Sigmoid colon (tissue), 6 donors: ENCODE measurements at regions not wholly inside any gene's neighbourhood (a gene's known extent, or its start where the extent isn't known, plus 50 kb on each side); places are given as distances from the start of the nearest gene placed in this dataset.

Source experiments
- DNase-seq: peaks from one replicate; pipeline ENCODE4 v3.0.0-alpha.2; 2019
- H3K27ac ChIP-seq, 4 donors: fragments of 200-600 bp; sonication (generic); one replicate each; pipeline ENCODE4 v1.5.1; 2016 to 2019; ENCODE audit warnings: mild to moderate bottlenecking in 1 of 4
- H3K27me3 ChIP-seq, 3 donors: fragments of 200-600 bp; sonication (generic); one replicate each; pipeline ENCODE4 v1.5.1; 2019; ENCODE audit warnings: mild to moderate bottlenecking in 1 of 3
- H3K36me3 ChIP-seq, 4 donors: fragments of 200-600 bp; sonication (generic); one replicate each; pipeline ENCODE4 v1.5.1; 2016 to 2019
- H3K4me1 ChIP-seq, 4 donors: fragments of 200-600 bp; sonication (generic); one replicate each; pipeline ENCODE4 v1.5.1; 2017 to 2019
- H3K4me3 ChIP-seq, 4 donors: fragments of 200-600 bp; sonication (generic); one replicate each; pipeline ENCODE4 v1.5.1; 2017 to 2019; ENCODE audit warnings: mild to moderate bottlenecking in 2 of 4, moderate library complexity in 1 of 4
- H3K9me3 ChIP-seq, 4 donors: fragments of 200-600 bp in 3 of 4; sonication (generic) in 3 of 4; one replicate each; pipeline versions ENCODE4 v1.5.1 to v1.6.1; 2013 to 2019
- EP300 ChIP-seq, 4 donors: sonication (generic); formaldehyde crosslinking; IDR thresholded peaks; one replicate each; pipeline ENCODE4 v1.6.1; 2017; ENCODE audit warnings: antibody characterized with exemption in 4 of 4
- POLR2A ChIP-seq, 2 donors: fragments of 450-650 bp; IDR thresholded peaks; one replicate each; pipeline ENCODE4 v1.6.1; 2016; ENCODE audit warnings: antibody characterized with exemption in 2 of 2, mild to moderate bottlenecking in 2 of 2, moderate library complexity in 2 of 2
- POLR2AphosphoS5 ChIP-seq, 4 donors: sonication (generic); formaldehyde crosslinking; IDR thresholded peaks; one replicate each; pipeline ENCODE4 v1.6.1; 2017; ENCODE audit warnings: antibody characterized with exemption in 4 of 4
- WGBS, 2 donors: extraction: QIAGEN DNeasy Blood & Tissue Kit; methylation state at CpG; one replicate each; pipeline ENCODE4 v1.1.7; 2013; 5-methylcytosine and 5-hydroxymethylcytosine counted together
- intact Hi-C: fragments of 100-400 bp; cut with DNase I; formaldehyde crosslinking; loops from one replicate; pipeline ENCODE4 v1.15.1; 2023
- TF ChIP-seq, protein P1 (sequence below), 4 experiments: fragments of 450-650 bp in 3 of 4; fragments of 200-600 bp in 1 of 4; IDR thresholded peaks; one replicate each; pipeline ENCODE4 v1.5.1; 2016 to 2019; ENCODE audit warnings: antibody characterized with exemption in 4 of 4, mild to moderate bottlenecking in 3 of 4, moderate library complexity in 2 of 4
- donor health status: healthy with polysubstance abuse.
- donor health status: healthy.

DNA sequence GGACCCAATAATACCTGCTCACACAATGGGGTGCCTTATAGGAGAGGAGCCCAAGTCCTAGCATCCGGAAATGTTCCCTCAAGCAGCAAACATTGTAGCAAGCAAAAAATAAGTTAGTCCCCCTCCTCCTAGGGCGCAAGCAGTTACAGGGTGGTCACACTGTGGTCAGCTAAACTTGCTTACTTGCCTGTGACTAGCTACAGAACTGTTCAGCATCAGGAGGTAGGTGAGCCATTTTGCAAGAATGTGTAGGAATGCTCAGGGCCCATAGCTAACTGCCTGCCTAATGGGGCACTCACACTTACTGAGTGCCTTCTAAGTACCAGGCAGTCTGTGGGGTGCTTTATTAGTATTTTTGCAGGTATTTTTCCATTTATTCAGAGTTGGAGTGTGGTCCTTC lies 154.6 kb upstream of the GRIN2B start:
- Histone ChIP-seq H3K4me1 (no peaks in the 10 kb centered on the region), H3K4me3 (no peak overlapping the region), H3K36me3 (no peaks in the 10 kb centered on the region), H3K27me3 (no peaks in the 10 kb centered on the region), H3K9me3 (no peaks in the 10 kb centered on the region), H3K27ac (no peak overlapping the region)
- 94 to 95% methylated on average over 2 of the region's 2 CpGs for whole genome bisulfite sequencing, 2 donors
- intact Hi-C loops: no loop called here
- DNase-seq: no peak
- no peak for TF ChIP-seq POLR2AphosphoS5 (IDR thresholded peaks at IDR 0.05)
- TF ChIP-seq, protein P1, sequence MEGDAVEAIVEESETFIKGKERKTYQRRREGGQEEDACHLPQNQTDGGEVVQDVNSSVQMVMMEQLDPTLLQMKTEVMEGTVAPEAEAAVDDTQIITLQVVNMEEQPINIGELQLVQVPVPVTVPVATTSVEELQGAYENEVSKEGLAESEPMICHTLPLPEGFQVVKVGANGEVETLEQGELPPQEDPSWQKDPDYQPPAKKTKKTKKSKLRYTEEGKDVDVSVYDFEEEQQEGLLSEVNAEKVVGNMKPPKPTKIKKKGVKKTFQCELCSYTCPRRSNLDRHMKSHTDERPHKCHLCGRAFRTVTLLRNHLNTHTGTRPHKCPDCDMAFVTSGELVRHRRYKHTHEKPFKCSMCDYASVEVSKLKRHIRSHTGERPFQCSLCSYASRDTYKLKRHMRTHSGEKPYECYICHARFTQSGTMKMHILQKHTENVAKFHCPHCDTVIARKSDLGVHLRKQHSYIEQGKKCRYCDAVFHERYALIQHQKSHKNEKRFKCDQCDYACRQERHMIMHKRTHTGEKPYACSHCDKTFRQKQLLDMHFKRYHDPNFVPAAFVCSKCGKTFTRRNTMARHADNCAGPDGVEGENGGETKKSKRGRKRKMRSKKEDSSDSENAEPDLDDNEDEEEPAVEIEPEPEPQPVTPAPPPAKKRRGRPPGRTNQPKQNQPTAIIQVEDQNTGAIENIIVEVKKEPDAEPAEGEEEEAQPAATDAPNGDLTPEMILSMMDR (IDR thresholded peaks at IDR 0.05): no peak
- no peak for TF ChIP-seq POLR2A (IDR thresholded peaks at IDR 0.05)
- no peak for TF ChIP-seq EP300 (IDR thresholded peaks at IDR 0.05)

GRCh38 chr12:14138495-14138894 lies 157.1 kb upstream of the GRIN2B start:
- no peak for DNase-seq
- H3K4me1 ChIP-seq: no peaks in the 10 kb centered on the region
- no peak overlapping the region for H3K4me3 ChIP-seq
- H3K9me3 ChIP-seq: no peaks in the 10 kb centered on the region
- WGBS, 2 donors: 73 to 88% methylated on average over 6 of the region's 6 CpGs
- TF ChIP-seq POLR2A (IDR thresholded peaks at IDR 0.05): no peak
- TF ChIP-seq POLR2AphosphoS5 (IDR thresholded peaks at IDR 0.05): no peak
- TF ChIP-seq EP300 (IDR thresholded peaks at IDR 0.05): no peak
- TF ChIP-seq, protein P1 (IDR thresholded peaks at IDR 0.05): no peak
- H3K27ac ChIP-seq: no peak overlapping the region
- no peaks in the 10 kb centered on the region for H3K27me3 ChIP-seq
- no peaks in the 10 kb centered on the region for H3K36me3 ChIP-seq
- intact Hi-C loops: no loop called here

DNA sequence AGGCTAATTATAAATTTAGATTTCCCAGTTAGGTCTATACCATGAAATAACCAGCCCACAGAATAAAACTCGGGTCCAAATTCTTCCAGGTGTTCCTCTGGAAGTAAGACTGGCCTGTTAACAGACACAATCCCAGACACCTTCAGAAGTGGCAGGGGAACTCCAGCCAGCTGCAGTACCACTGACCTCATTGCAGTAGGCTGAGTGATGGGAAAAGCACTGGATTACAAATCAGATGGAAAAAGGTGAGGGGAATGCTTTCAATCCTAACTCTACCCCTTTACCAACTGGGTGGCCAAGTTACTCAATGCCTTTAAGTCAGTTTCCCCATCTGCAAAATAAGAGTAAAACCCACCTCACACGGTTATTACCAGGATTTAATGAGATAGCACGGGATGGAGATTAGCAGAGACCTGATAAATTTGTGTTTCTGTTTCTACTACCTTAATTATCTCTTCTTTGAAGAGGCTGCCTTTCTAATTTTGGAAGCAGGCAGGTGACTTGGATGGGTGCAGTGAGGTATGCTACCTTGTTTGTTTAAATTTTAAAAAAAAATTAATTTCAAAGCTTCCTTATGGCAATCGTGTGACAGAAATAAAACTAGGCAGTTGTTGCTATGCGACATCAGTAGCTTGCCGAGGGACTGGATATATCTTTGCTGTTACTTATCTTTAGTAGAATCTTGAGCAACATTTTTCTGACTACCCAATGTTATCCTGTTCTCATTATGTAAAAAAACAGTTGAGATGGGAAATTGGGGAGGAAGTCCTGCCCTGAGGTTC lies 167.3 kb upstream of the GRIN2B start:
- Histone ChIP-seq H3K27ac (no peak overlapping the region), H3K4me1 (no peaks in the 10 kb centered on the region), H3K4me3 (no peak overlapping the region), H3K36me3 (no peaks in the 10 kb centered on the region), H3K27me3 (no peaks in the 10 kb centered on the region), H3K9me3 (no peaks in the 10 kb centered on the region)
- TF ChIP-seq POLR2A (IDR thresholded peaks at IDR 0.05) (no peak), EP300 (IDR thresholded peaks at IDR 0.05) (no peak), POLR2AphosphoS5 (IDR thresholded peaks at IDR 0.05) (no peak)
- TF ChIP-seq, protein P1 (IDR thresholded peaks at IDR 0.05): no peak
- DNase-seq: no peak
- intact Hi-C loops: no loop called here
- 23 to 47% methylated on average over 6 of the region's 6 CpGs for WGBS, 2 donors

DNA sequence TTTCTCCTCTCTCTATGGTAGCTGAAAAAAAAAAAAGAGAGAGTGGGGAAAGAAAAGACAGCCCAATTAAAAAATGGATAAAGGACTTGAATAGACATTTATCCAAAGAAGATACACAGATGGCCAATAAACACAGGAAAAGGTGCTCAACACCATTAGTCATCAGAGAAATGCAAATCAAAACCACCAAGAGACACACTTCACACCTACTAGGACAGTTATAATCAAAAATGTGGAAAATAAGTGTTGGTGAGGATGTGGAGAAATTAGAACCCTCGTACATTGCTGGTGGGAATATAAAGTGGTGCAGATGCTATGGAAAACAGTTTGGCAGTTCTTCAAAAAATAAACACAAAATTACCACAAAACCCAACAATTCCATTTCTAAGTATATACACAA lies 172.4 kb upstream of the GRIN2B start:
- Histone ChIP-seq H3K27me3 (no peaks in the 10 kb centered on the region), H3K36me3 (no peaks in the 10 kb centered on the region), H3K4me1 (no peaks in the 10 kb centered on the region), H3K4me3 (no peak overlapping the region), H3K27ac (no peak overlapping the region), H3K9me3 (no peaks in the 10 kb centered on the region)
- 48 to 77% methylated on average over 1 of the region's 1 CpG for WGBS, 2 donors
- DNase-seq: no peak
- no peak for TF ChIP-seq POLR2AphosphoS5 (IDR thresholded peaks at IDR 0.05)
- TF ChIP-seq, protein P1 (IDR thresholded peaks at IDR 0.05): no peak
- TF ChIP-seq EP300 (IDR thresholded peaks at IDR 0.05): no peak
- TF ChIP-seq POLR2A (IDR thresholded peaks at IDR 0.05): no peak
- intact Hi-C loops: no loop called here

DNA sequence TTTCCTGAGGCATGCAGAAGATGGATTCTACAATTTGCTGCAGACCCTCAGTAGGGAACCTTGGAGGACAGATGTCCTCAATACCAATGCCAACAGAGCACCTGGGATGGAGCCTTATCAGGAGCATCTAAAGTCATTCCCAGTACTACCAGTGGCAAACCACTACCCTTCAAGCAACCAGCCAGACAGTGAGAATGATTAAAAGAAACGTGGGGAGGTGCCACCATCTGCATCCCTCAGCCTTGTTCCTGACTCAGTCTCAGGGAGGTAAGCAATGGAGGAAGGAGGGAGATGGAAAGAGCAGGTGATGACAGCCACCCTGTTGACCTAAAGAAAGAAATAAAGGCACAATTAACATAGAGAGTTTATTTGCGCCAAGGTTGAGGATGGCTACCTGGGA lies 175.2 kb upstream of the GRIN2B start:
- Histone ChIP-seq H3K4me1 (no peaks in the 10 kb centered on the region), H3K27ac (no peak overlapping the region), H3K36me3 (no peaks in the 10 kb centered on the region), H3K4me3 (no peak overlapping the region), H3K27me3 (no peaks in the 10 kb centered on the region), H3K9me3 (no peaks in the 10 kb centered on the region)
- 48 to 63% methylated on average over 2 of the region's 2 CpGs for WGBS, 2 donors
- TF ChIP-seq POLR2AphosphoS5 (IDR thresholded peaks at IDR 0.05): no peak
- no peak for TF ChIP-seq EP300 (IDR thresholded peaks at IDR 0.05)
- no peak for TF ChIP-seq POLR2A (IDR thresholded peaks at IDR 0.05)
- TF ChIP-seq, protein P1 (IDR thresholded peaks at IDR 0.05): no peak
- DNase-seq: no peak
- intact Hi-C loops: no loop called here
